ENCODE measurements at regions not wholly inside any gene's neighbourhood (a gene's known extent, or its start where the extent isn't known, plus 50 kb on each side); places are given as distances from the start of the nearest gene placed in this dataset.

DNA sequence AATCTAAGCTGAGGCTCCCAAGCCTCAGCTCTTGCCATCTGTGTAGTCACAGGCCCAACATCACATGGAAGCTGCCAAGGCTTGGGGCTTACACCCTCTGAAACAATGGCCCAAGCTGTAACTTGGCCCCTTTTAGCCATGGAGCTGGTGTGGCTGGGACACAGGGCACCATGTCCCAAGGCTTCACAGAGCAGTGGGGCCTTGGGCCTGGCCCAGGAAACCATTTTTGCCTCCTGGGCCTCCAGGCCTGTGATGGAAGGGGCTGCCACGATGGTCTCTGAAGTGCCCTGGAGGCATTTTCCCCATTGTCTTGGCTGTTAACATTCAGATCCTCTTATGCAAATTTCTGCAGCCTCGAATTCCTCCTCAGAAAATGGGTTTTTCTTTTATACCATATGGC is 952.3 kb upstream of the GOT2 start:
- Mint-ChIP-seq H3K27ac (no peak overlapping the region), H3K36me3 (ENCODE audit: low read depth) (no peaks in the 10 kb centered on the region), H3K4me1 (ENCODE audit: low read depth) (no peaks in the 10 kb centered on the region), H3K9me3 (peaks cover 8% of the 10 kb centered on the region), H3K27me3 (ENCODE audit: low read depth) (no peaks in the 10 kb centered on the region), H3K4me3 (no peak overlapping the region)
- CTCF ChIA-PET: interaction anchor here (0.5 kb wide), 1 partner anchor 559 kb away, joined by 3 read pairs; no protein-coding TSS in a partner anchor
- intact Hi-C loops (cut with micrococcal nuclease): no loop called here
- no peak for DNase-seq

DNA sequence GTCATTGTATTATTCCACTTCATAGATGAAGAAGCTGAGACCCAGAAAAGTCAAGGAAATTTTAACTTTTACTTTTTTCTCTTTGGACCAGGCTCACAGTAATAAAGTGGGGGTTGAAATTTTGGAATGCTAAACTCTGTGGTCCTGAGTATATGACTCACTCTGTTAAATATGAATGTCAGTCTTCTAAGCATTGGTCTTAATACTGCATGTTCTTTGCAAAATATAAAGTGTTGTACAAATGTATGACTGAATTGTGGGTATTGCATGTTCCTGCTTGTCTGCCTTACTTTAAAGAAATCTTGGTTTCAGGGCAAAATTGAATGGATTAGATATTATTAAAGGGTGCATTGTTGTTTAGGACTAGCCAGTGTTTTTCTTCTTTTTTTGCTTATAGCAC is 950.8 kb upstream of the GOT2 start:
- CTCF ChIA-PET: no interaction called here
- peaks cover 8% of the 10 kb centered on the region for H3K9me3 Mint-ChIP-seq
- no peaks in the 10 kb centered on the region for H3K36me3 Mint-ChIP-seq (ENCODE audit: low read depth)
- H3K4me3 Mint-ChIP-seq: no peak overlapping the region
- no peak for DNase-seq
- no peaks in the 10 kb centered on the region for H3K4me1 Mint-ChIP-seq (ENCODE audit: low read depth)
- intact Hi-C loops (cut with micrococcal nuclease): no loop called here
- no peaks in the 10 kb centered on the region for H3K27me3 Mint-ChIP-seq (ENCODE audit: low read depth)
- H3K27ac Mint-ChIP-seq: no peak overlapping the region

DNA sequence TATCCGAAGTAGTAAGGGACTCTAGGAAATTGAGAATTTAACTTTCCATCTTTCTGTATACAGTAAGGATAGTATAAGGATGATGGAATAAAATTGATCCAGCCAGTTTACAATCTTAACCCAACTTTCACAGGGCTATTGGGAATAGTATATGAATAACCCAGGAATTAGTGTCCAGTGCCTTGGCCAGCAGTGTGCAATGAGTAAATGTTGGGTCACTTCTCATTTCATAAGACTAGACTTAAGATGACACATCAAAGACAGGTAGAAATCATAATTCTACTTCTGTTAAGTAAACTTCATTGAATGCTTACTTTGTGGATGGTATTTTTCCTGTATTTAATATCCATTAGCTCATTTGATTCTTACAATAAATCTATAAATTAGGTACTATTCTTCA is 949.6 kb upstream of the GOT2 start:
- no peak for DNase-seq
- Mint-ChIP-seq H3K27ac (no peak overlapping the region), H3K4me1 (ENCODE audit: low read depth) (no peaks in the 10 kb centered on the region), H3K4me3 (no peak overlapping the region), H3K9me3 (peaks cover 8% of the 10 kb centered on the region), H3K36me3 (ENCODE audit: low read depth) (no peaks in the 10 kb centered on the region), H3K27me3 (ENCODE audit: low read depth) (no peaks in the 10 kb centered on the region)
- CTCF ChIA-PET: no interaction called here
- intact Hi-C loops (cut with micrococcal nuclease): no loop called here

DNA sequence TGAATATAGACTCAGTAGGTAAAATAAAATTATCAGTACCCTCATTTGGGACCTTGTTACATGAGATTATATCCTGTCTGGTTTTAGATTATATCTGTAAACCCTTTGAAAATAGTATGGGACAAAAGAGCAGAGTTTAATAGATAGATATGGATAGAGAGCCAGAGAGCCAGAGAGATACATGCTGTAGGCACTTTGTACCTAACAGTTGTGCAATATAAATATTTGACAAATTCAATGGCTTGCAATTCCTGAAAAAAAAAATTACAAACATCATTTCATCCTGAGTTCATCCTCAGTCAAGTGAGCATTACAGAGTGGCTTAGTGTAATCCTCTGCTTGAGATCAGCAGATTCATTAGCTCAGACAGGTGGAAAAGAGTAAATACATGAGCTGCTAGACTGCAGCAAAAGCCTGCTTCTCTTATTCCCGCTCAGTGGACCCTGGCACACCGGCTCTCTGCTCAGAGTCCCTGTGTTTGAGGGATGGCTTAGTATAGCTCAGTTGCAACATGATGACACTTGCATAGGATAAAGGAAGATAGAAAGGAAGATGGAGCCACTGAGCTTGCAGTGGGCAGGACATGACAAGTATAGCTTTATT is 931.6 kb upstream of the GOT2 start:
- Mint-ChIP-seq H3K36me3 (ENCODE audit: low read depth) (no peaks in the 10 kb centered on the region), H3K9me3 (peaks cover 5% of the 10 kb centered on the region), H3K27ac (no peak overlapping the region), H3K27me3 (ENCODE audit: low read depth) (no peaks in the 10 kb centered on the region), H3K4me1 (ENCODE audit: low read depth) (no peaks in the 10 kb centered on the region), H3K4me3 (no peak overlapping the region)
- intact Hi-C loops (cut with micrococcal nuclease): no loop called here
- DNase-seq: no peak
- CTCF ChIA-PET: interaction anchor here (0.6 kb wide), 1 partner anchor 822 kb away, joined by 3 read pairs; no protein-coding TSS in a partner anchor

DNA sequence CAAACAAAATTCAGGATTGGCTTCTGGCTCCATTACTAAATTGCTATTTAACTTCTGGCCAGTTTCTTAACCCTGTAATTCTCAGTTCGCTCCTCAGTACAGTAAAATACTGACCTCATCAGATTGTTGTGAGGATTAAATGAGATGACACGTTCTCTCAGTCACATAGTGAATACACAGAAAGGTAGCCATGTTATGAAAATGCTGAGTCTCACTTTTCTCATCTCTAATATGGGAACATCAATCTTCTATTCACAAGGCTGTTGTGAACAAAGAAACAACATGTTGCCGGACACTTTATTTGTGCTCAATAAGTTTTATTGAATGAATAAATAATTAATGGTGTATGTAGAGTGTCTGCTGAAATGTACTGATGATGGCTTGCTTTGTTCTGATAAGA is 924.5 kb upstream of the GOT2 start:
- no peaks in the 10 kb centered on the region for H3K27me3 Mint-ChIP-seq (ENCODE audit: low read depth)
- no peaks in the 10 kb centered on the region for H3K9me3 Mint-ChIP-seq
- no peak overlapping the region for H3K4me3 Mint-ChIP-seq
- H3K4me1 Mint-ChIP-seq (ENCODE audit: low read depth): no peaks in the 10 kb centered on the region
- CTCF ChIA-PET: interaction anchor here (0.6 kb wide), 1 partner anchor 575 kb away, joined by 4 read pairs; no protein-coding TSS in a partner anchor
- H3K27ac Mint-ChIP-seq: no peak overlapping the region
- no peak for DNase-seq
- no peaks in the 10 kb centered on the region for H3K36me3 Mint-ChIP-seq (ENCODE audit: low read depth)
- intact Hi-C loops (cut with micrococcal nuclease): no loop called here

DNA sequence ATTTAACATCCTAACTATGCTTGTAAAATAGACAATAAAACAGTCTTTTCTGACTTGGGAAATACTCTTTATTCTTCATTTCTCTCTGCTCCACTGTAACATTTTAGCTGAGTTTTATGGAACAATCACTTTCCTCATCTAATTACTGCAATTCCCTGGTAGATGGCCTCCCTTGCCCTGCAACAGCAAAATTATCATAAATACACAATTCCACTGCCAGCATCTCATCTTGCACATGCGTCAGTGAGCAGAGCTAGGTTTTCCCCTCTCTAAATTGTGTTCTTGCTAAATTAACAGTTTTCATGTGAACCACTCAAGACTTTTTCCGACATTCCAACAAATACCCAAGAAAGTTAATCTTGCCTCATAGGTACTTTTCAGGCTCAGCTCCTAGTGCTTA is 920.9 kb upstream of the GOT2 start:
- no peak for DNase-seq
- CTCF ChIA-PET: no interaction called here
- Mint-ChIP-seq H3K27ac (no peak overlapping the region), H3K4me1 (ENCODE audit: low read depth) (no peaks in the 10 kb centered on the region), H3K9me3 (peaks cover 5% of the 10 kb centered on the region), H3K27me3 (ENCODE audit: low read depth) (no peaks in the 10 kb centered on the region), H3K4me3 (no peak overlapping the region), H3K36me3 (ENCODE audit: low read depth) (no peaks in the 10 kb centered on the region)
- intact Hi-C loops (cut with micrococcal nuclease): no loop called here

DNA sequence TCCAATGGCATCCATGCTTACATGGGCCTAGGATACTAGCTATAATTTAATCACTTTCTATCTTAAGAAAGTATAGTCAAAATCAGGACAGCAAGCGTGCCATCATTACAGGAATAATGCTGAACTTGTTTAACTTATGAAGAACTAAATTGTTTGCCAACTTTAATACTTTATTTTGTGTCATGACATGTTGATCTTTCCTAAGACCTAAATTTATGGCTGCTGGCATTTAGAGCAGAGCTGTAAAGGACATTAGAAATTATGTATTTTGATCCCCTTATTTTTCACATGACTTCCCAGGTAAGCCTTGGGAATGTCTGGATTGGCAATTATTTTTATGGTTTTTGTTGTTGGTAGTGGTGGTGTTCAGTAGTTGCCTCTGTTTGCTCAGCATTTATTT is 920.3 kb upstream of the GOT2 start:
- no peaks in the 10 kb centered on the region for H3K27me3 Mint-ChIP-seq (ENCODE audit: low read depth)
- H3K4me1 Mint-ChIP-seq (ENCODE audit: low read depth): no peaks in the 10 kb centered on the region
- no peak overlapping the region for H3K4me3 Mint-ChIP-seq
- H3K27ac Mint-ChIP-seq: no peak overlapping the region
- CTCF ChIA-PET: no interaction called here
- H3K36me3 Mint-ChIP-seq (ENCODE audit: low read depth): no peaks in the 10 kb centered on the region
- intact Hi-C loops (cut with micrococcal nuclease): no loop called here
- H3K9me3 Mint-ChIP-seq: peaks cover 5% of the 10 kb centered on the region
- DNase-seq: no peak

DNA sequence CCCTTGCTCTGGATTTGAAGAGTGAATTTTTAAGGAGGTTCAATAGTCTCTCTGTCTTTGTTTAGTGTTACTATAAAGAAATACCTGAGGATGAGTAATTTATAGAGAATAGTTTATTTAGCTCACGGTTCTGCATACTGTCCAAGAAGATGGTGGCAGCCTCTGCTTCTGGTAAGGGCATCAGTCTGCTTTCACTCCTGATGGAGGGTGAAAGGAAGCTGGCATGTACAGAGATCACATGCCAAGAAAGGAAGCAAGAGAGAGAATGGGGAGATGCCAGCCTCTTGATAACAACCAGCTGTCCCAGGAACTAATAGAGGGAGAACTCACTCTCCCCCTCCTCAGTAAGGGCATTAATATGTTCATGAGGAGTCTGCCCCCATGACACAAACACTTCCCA is 917.5 kb upstream of the GOT2 start:
- H3K9me3 Mint-ChIP-seq: peaks cover 11% of the 10 kb centered on the region
- H3K27me3 Mint-ChIP-seq (ENCODE audit: low read depth): no peaks in the 10 kb centered on the region
- H3K27ac Mint-ChIP-seq: no peak overlapping the region
- intact Hi-C loops (cut with micrococcal nuclease): no loop called here
- no peak overlapping the region for H3K4me3 Mint-ChIP-seq
- CTCF ChIA-PET: no interaction called here
- DNase-seq: no peak
- H3K4me1 Mint-ChIP-seq (ENCODE audit: low read depth): no peaks in the 10 kb centered on the region
- H3K36me3 Mint-ChIP-seq (ENCODE audit: low read depth): no peaks in the 10 kb centered on the region

DNA sequence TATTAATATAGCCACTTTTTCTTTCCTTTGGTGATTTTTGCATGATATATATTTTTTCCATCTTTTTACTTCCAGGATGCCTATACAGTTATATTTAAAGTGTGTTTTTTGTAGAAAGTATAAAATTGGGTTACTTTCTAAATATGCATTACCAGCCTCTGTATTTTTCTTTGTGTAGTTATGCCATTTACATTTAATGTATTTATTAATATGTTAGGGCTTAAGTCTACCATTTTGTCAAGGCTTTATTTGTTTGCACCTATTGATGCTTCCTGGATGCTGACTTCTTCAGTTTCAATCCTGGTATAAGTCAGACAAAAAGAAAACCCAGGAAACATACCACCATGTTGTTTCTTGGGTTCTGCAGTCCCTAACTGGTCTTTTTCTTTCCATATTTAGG is 911.1 kb upstream of the GOT2 start:
- CTCF ChIA-PET: no interaction called here
- no peaks in the 10 kb centered on the region for H3K4me1 Mint-ChIP-seq (ENCODE audit: low read depth)
- H3K36me3 Mint-ChIP-seq (ENCODE audit: low read depth): no peaks in the 10 kb centered on the region
- peaks cover 2% of the 10 kb centered on the region for H3K27me3 Mint-ChIP-seq (ENCODE audit: low read depth)
- peaks cover 7% of the 10 kb centered on the region for H3K9me3 Mint-ChIP-seq
- no peak overlapping the region for H3K27ac Mint-ChIP-seq
- DNase-seq: no peak
- intact Hi-C loops (cut with micrococcal nuclease): no loop called here
- no peak overlapping the region for H3K4me3 Mint-ChIP-seq

DNA sequence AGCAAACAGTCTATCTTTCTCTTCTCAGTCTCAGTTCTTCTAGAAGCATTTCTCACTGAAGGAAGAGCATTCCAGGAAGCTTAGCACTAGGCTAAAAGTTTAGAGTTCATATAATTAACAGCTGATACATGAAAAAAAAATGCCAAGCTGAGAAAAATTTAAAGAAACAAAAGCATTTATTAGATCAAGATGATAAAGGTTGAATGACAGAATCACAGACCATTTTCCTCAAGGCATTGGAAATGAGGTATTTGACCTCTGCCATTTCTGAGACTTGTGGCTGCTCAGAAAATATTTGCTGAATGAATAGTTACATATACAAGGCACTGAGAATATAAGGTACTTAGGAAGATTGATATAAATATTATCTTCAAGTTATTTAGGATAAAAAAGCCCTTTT is 901.6 kb upstream of the GOT2 start:
- Mint-ChIP-seq H3K36me3 (ENCODE audit: low read depth) (no peaks in the 10 kb centered on the region), H3K9me3 (no peaks in the 10 kb centered on the region), H3K4me3 (no peak overlapping the region), H3K27me3 (ENCODE audit: low read depth) (peaks cover 2% of the 10 kb centered on the region), H3K4me1 (ENCODE audit: low read depth) (no peaks in the 10 kb centered on the region), H3K27ac (no peak overlapping the region)
- CTCF ChIA-PET: no interaction called here
- DNase-seq: no peak
- intact Hi-C loops (cut with micrococcal nuclease): no loop called here

DNA sequence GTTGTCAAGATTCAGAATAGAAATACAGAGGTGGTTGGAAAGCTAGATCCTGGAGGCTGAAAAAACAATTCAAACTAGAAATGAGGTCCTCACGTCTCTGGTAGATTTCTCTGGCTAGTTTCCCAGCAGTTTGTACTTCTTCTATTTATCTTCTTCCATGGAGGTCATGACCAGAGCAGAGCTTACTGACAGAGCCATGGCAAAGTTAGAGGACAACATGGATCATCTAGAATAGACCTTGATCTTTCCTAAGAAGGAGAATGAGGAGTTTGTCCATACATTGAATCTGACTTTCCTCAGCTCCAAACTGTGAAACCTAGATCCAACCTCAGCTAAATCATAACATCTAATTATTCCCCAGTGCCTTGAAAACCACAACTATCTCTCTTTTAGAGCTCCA is 900.8 kb upstream of the GOT2 start:
- peaks cover 2% of the 10 kb centered on the region for H3K27me3 Mint-ChIP-seq (ENCODE audit: low read depth)
- intact Hi-C loops (cut with micrococcal nuclease): no loop called here

DNA sequence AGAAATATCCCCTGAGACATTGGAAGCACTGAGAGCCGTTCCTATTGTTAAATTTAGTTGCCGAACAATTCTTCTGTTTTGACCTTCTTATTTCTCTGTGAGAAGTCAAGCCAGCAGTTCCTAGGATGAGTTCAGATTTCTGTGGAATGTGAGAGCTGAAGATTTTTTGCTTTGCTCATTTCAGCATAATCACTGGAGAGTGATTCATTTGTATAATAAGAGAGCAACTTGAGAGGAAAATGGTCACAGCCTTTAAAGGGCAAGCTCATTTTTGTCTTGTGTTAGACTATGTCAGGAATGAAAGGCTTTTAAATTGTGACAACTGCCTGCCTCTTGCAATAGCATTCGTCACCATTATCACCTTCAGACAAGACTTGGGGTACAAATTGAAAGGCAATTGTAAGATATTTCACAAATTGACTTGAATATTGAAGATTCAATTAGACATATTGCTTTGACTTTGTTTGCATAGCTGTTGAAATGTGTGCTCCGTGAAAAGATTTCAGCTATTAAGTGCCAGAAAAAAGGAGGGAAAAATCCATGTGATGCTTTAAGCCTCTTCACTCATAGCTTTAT is 900.0 kb upstream of the GOT2 start:
- H3K27me3 Mint-ChIP-seq (ENCODE audit: low read depth): peaks cover 2% of the 10 kb centered on the region
- H3K27ac Mint-ChIP-seq: no peak overlapping the region
- H3K4me3 Mint-ChIP-seq: no peak overlapping the region
- CTCF ChIA-PET: interaction anchor here (0.7 kb wide), 1 partner anchor 137 kb away, joined by 3 read pairs; no protein-coding TSS in a partner anchor
- H3K4me1 Mint-ChIP-seq (ENCODE audit: low read depth): no peaks in the 10 kb centered on the region
- no peaks in the 10 kb centered on the region for H3K36me3 Mint-ChIP-seq (ENCODE audit: low read depth)
- no peak for DNase-seq
- no peaks in the 10 kb centered on the region for H3K9me3 Mint-ChIP-seq
- intact Hi-C loops (cut with micrococcal nuclease): no loop called here

More for the DNA sequence above, 900.8 kb upstream of the GOT2 start:
- H3K4me3 Mint-ChIP-seq: no peak overlapping the region
- no peak for DNase-seq
- H3K9me3 Mint-ChIP-seq: no peaks in the 10 kb centered on the region
- H3K27ac Mint-ChIP-seq: no peak overlapping the region
- CTCF ChIA-PET: no interaction called here
- H3K4me1 Mint-ChIP-seq (ENCODE audit: low read depth): no peaks in the 10 kb centered on the region
- no peaks in the 10 kb centered on the region for H3K36me3 Mint-ChIP-seq (ENCODE audit: low read depth)

DNA sequence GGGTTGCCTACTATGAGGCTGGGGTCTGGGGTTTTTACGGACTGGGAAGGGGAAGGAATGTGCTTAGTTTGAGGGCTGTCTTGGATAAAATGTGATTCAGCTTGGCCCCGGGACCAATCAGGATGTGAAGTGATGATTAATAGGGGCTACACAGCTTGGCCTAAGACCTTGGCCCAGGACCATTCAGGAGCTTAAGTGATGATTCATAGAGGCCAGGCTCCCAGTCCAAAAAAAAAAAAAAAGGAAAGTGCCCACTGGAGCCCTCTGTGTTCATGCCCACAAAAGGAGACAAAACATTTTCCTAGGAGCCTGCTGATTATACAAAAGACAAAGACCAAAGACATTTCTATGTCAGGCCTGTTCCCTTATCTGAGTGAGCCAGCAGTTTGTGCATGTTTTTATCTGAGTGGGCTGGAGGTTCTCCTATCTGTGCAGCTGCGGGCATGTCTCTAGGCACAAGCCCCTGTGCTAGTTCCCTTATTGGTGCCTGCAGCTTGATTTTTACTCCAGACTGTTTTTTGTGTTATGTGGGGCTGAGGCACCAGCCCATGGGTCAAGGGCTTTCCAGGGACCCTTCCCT is 898.2 kb upstream of the GOT2 start:
- no peak for DNase-seq
- Mint-ChIP-seq H3K4me3 (no peak overlapping the region), H3K27ac (no peak overlapping the region), H3K27me3 (ENCODE audit: low read depth) (peaks cover 2% of the 10 kb centered on the region), H3K4me1 (ENCODE audit: low read depth) (no peaks in the 10 kb centered on the region), H3K9me3 (peaks cover 1% of the 10 kb centered on the region), H3K36me3 (ENCODE audit: low read depth) (no peaks in the 10 kb centered on the region)
- CTCF ChIA-PET: no interaction called here
- intact Hi-C loops (cut with micrococcal nuclease): no loop called here
